Stimulated activated CD8-positive, alpha-beta memory T cell treated with anti-CD3 and anti-CD28 coated beads, Interleukin-4, amount 100 ng/mL, for 48 hours (primary cell): ENCODE measurements at regions not wholly inside any gene's neighbourhood (a gene's known extent, or its start where the extent isn't known, plus 50 kb on each side); places are given as distances from the start of the nearest gene placed in this dataset.
"Not testable (repeated sequence)": the region's sequence is repeated elsewhere in the genome, so short reads cannot be mapped to it uniquely, and the experiment has no call there.

Experiments used
- DNase-seq: peaks from one replicate; pipeline ENCODE4 v3.0.0-alpha.2; 2020

GRCh38 chr14:43522901-43523300, 984.2 kb downstream of the FSCB start:
- no peak for DNase-seq

GRCh38 chr14:43522191-43522590, 984.9 kb downstream of the FSCB start:
- DNase-seq, result no peak

- no peak for DNase-seq
Measured at GRCh38 chr14:43503508-43503907, 1003.6 kb downstream of the FSCB start.

- DNase-seq, result not testable (repeated sequence)
Measured at GRCh38 chr14:43492359-43492758, 1014.7 kb downstream of the FSCB start.

GRCh38 chr14:43483415-43483814, 1023.7 kb downstream of the FSCB start:
- DNase-seq, result no peak

GRCh38 chr14:43481864-43482263, 1025.2 kb downstream of the FSCB start:
- no peak for DNase-seq

GRCh38 chr14:43480976-43481375, 1026.1 kb downstream of the FSCB start:
- no peak for DNase-seq

GRCh38 chr14:43479596-43480195, 1027.4 kb downstream of the FSCB start:
- no peak for DNase-seq

- no peak for DNase-seq
Measured at GRCh38 chr14:43476822-43477221, 1030.3 kb downstream of the FSCB start.

GRCh38 chr14:43475757-43476156, 1031.3 kb downstream of the FSCB start:
- DNase-seq, result no peak

- no peak for DNase-seq
Measured at GRCh38 chr14:43471595-43471994, 1035.5 kb downstream of the FSCB start.

- DNase-seq, result no peak
Measured at GRCh38 chr14:43464968-43465367, 1042.1 kb downstream of the FSCB start.

- no peak for DNase-seq
Measured at GRCh38 chr14:43449291-43449690, 1057.8 kb downstream of the FSCB start.

- DNase-seq, result no peak
Measured at GRCh38 chr14:43438056-43438455, 1069.0 kb downstream of the FSCB start.

- DNase-seq, result no peak
Measured at GRCh38 chr14:43418324-43418723, 1088.8 kb downstream of the FSCB start.

GRCh38 chr14:43413084-43413483, 1094.0 kb downstream of the FSCB start:
- DNase-seq, result no peak

GRCh38 chr14:43411841-43412240, 1095.2 kb downstream of the FSCB start:
- no peak for DNase-seq

GRCh38 chr14:43410631-43411030, 1096.5 kb downstream of the FSCB start:
- no peak for DNase-seq

GRCh38 chr14:43408472-43408871, 1098.6 kb downstream of the FSCB start:
- DNase-seq, result no peak

GRCh38 chr14:43407706-43408105, 1099.4 kb downstream of the FSCB start:
- no peak for DNase-seq

GRCh38 chr14:43406931-43407330, 1100.2 kb downstream of the FSCB start:
- DNase-seq, result no peak

- DNase-seq, result no peak
Measured at GRCh38 chr14:43399289-43399688, 1107.8 kb downstream of the FSCB start.

- DNase-seq, result not testable (repeated sequence)
Measured at GRCh38 chr14:43370565-43370896, 1136.6 kb downstream of the FSCB start.

- DNase-seq, result no peak
Measured at GRCh38 chr14:43369710-43370564, 1137.1 kb downstream of the FSCB start.

GRCh38 chr14:43362586-43362985, 1144.5 kb downstream of the FSCB start:
- no peak for DNase-seq
